HepG2 (cell line): ENCODE measurements at regions not wholly inside any gene's neighbourhood (a gene's known extent, or its start where the extent isn't known, plus 50 kb on each side); places are given as distances from the start of the nearest gene placed in this dataset.

Experiments used
- ATAC-seq: fragments of 200-7000 bp; cut with Tn5 transposase; 3 replicates; pipeline ENCODE4 v1.9.1; 2020; ENCODE audit warnings: mild to moderate bottlenecking, moderate library complexity
- BruUV-seq: library from RNA; stranded (reverse); fragments of 400-500 nt; replicated peaks from 2 replicates; lab custom pipeline; 2021; lab: Mats Ljungman, UMichigan
- CTCF ChIA-PET: fragments of 300-600 bp; formaldehyde crosslinking; extraction: SDS; loops from one replicate; lab custom pipeline; 2021; ENCODE audit warnings: low total read pairs, inconsistent platforms, low intra/inter-chr PET ratio; lab: Yijun Ruan, JAX
- POLR2A ChIA-PET: fragments of 350-600 bp; sonication (Branson Sonifier 250); formaldehyde crosslinking; loops from one replicate; lab custom pipeline; 2020; ENCODE audit warnings: antibody characterized with exemption, inconsistent platforms; lab: Yijun Ruan, JAX
- DNase-seq: peaks from one replicate; pipeline ENCODE4 v3.0.0-alpha.2; 2015; ENCODE audit warnings: low spot score
- FAIRE-seq: peaks from 3 replicates; lab custom pipeline; 2011; peaks lifted over from hg19 to GRCh38; lab: Jason Lieb, UNC
- H2AFZ ChIP-seq: one replicate; pipeline ENCODE4 v1.6.1; 2011; ENCODE audit warnings: low read length, inconsistent platforms
- H3K27ac ChIP-seq: fragments of 300-600 bp; 3 replicates; pipeline ENCODE4 v1.8.0; 2011; ENCODE audit warnings: mixed run types, mild to moderate bottlenecking, mixed read lengths, low read length, inconsistent platforms; ENCODE audit not compliant: insufficient read depth; ENCODE audit errors: extremely low read length
- H3K27me3 ChIP-seq, 2 experiments: fragments of 200-600 bp in 1 of 2; 2 replicates in 1 of 2; 3 replicates in 1 of 2; pipeline versions ENCODE4 v1.6.0 to v1.8.0; 2011; ENCODE audit warnings: low read length in 2 of 2, mild to moderate bottlenecking in 2 of 2, moderate library complexity in 2 of 2, inconsistent platforms in 1 of 2; ENCODE audit not compliant: insufficient read depth in 2 of 2, control insufficient read depth in 1 of 2
- H3K36me3 ChIP-seq, 2 experiments: fragments of 200-600 bp in 1 of 2; replicated peaks in 1 of 2; 2 replicates in 1 of 2; 3 replicates in 1 of 2; pipeline versions ENCODE4 v1.5.1 to v1.8.0; 2011; ENCODE audit warnings: low read length in 2 of 2, inconsistent platforms in 1 of 2; ENCODE audit not compliant: insufficient read depth in 2 of 2, control insufficient read depth in 1 of 2
- H3K4me1 ChIP-seq: 2 replicates; pipeline ENCODE4 v1.5.1; 2012; ENCODE audit warnings: low read length, inconsistent platforms; ENCODE audit not compliant: insufficient read depth
- H3K4me2 ChIP-seq: 2 replicates; pipeline ENCODE4 v1.6.0; 2011; ENCODE audit warnings: low read depth, low read length, inconsistent platforms
- H3K4me3 ChIP-seq, 3 experiments: fragments of 200-600 bp in 1 of 3; sonication (generic), shearing (Covaris generic) in 1 of 3; replicated peaks in 1 of 3; 2 replicates each; pipeline ENCODE4 v1.5.1; 2011 to 2016; ENCODE audit warnings: low read length in 3 of 3, inconsistent platforms in 2 of 3, low read depth in 2 of 3, mild to moderate bottlenecking in 2 of 3, control low read depth in 1 of 3, mixed read lengths in 1 of 3; ENCODE audit not compliant: insufficient read depth in 1 of 3
- H3K79me2 ChIP-seq: one replicate; pipeline ENCODE4 v1.6.1; 2011; ENCODE audit warnings: low read length, inconsistent platforms; ENCODE audit not compliant: insufficient read depth
- H3K9ac ChIP-seq: 2 replicates; pipeline ENCODE4 v1.6.0; 2011; ENCODE audit warnings: mild to moderate bottlenecking, low read depth, low read length, inconsistent platforms; ENCODE audit not compliant: insufficient read depth
- H3K9me3 ChIP-seq: 2 replicates; pipeline ENCODE4 v1.5.1; 2012; ENCODE audit warnings: mild to moderate bottlenecking, low read length
- H4K20me1 ChIP-seq: 2 replicates; pipeline ENCODE4 v1.6.0; 2011; ENCODE audit warnings: inconsistent platforms, mild to moderate bottlenecking, low read length, moderate library complexity; ENCODE audit not compliant: insufficient read depth
- ARNT2 ChIP-seq: sonication (generic); formaldehyde crosslinking; IDR thresholded peaks from 2 replicates; pipeline ENCODE4 v1.8.0; 2022; ENCODE audit warnings: mild to moderate bottlenecking, low read depth, missing genetic modification reagents, moderate library complexity
- BRD4 ChIP-seq: sonication (generic); formaldehyde crosslinking; IDR thresholded peaks from 2 replicates; pipeline ENCODE4 v1.4.0; 2020; ENCODE audit warnings: missing genetic modification reagents
- DMTF1 ChIP-seq: sonication (generic); formaldehyde crosslinking; IDR thresholded peaks from 2 replicates; pipeline ENCODE4 v1.4.0; 2020; ENCODE audit warnings: mild to moderate bottlenecking, missing genetic modification reagents
- JUNB ChIP-seq: sonication (generic); formaldehyde crosslinking; IDR thresholded peaks from 2 replicates; pipeline ENCODE4 v1.8.0; 2022; ENCODE audit warnings: missing genetic modification reagents, mild to moderate bottlenecking, borderline replicate concordance
- KDM5A ChIP-seq: fragments of 200-600 bp; sonication (generic); IDR thresholded peaks from 2 replicates; pipeline ENCODE4 v1.7.0; 2018; ENCODE audit warnings: antibody characterized with exemption, mild to moderate bottlenecking, low read length, borderline replicate concordance
- MBNL3 ChIP-seq: fragments of 250-450 bp; sonication (Bioruptor Pico); conservative IDR thresholded peaks from 2 replicates; pipeline ENCODE4 v1.8.0; 2022; ENCODE audit warnings: mild to moderate bottlenecking, inconsistent platforms
- NKX3-1 ChIP-seq: sonication (generic); formaldehyde crosslinking; IDR thresholded peaks from 2 replicates; pipeline ENCODE4 v1.5.0; 2020; ENCODE audit warnings: missing genetic modification reagents
- REPIN1 ChIP-seq: sonication (generic); formaldehyde crosslinking; IDR thresholded peaks from 2 replicates; pipeline ENCODE4 v1.8.0; 2022; ENCODE audit warnings: missing genetic modification reagents, low read depth, mild to moderate bottlenecking, borderline replicate concordance
- SETDB1 ChIP-seq: sonication (generic); formaldehyde crosslinking; IDR thresholded peaks from 2 replicates; pipeline ENCODE4 v1.5.1; 2020; ENCODE audit warnings: missing genetic modification reagents, mild to moderate bottlenecking, borderline replicate concordance
- ZMYM3 ChIP-seq: sonication (generic); formaldehyde crosslinking; IDR thresholded peaks from 2 replicates; pipeline ENCODE4 v1.5.1; 2020; ENCODE audit warnings: mild to moderate bottlenecking, missing genetic modification reagents
- ZNF563 ChIP-seq: sonication (generic); formaldehyde crosslinking; IDR thresholded peaks from 2 replicates; pipeline ENCODE4 v1.8.0; 2022; ENCODE audit warnings: mild to moderate bottlenecking, moderate library complexity, missing genetic modification reagents
- ZNF713 ChIP-seq: sonication (generic); formaldehyde crosslinking; IDR thresholded peaks from 2 replicates; pipeline ENCODE4 v1.4.0; 2020; ENCODE audit warnings: mild to moderate bottlenecking, missing genetic modification reagents
- WGBS: methylation state at CpG from one replicate; pipeline ENCODE4 v1.1.6; 2017; ENCODE audit warnings: low lambda C conversion rate; 5-methylcytosine and 5-hydroxymethylcytosine counted together
- in situ Hi-C: cut with HindIII; loops from 2 replicates; pipeline ENCODE4 v1.10.0; 2017; ENCODE audit warnings: low pct_unique_long_range_greater_than_20kb; ENCODE audit not compliant: extremely low pct_ligation_motif_present
- intact Hi-C: fragments of 100-400 bp; cut with micrococcal nuclease; formaldehyde crosslinking; loops from one replicate; pipeline ENCODE4 v1.10.0; 2022; ENCODE audit not compliant: unreplicated experiment

- CTCF ChIA-PET, result no interaction called here
- ATAC-seq, result no peak
- 11% methylated on average over 19 of the region's 20 CpGs for WGBS
- DNase-seq, result no peak
- no peaks in the 10 kb centered on the region for H3K4me1 ChIP-seq
- no peak overlapping the region for H3K27ac ChIP-seq
- H3K9me3 ChIP-seq, result no peaks in the 10 kb centered on the region
- no peaks in the 10 kb centered on the region for H3K79me2 ChIP-seq
- no peak overlapping the region for H3K4me2 ChIP-seq
- no peak overlapping the region for H3K4me3 ChIP-seq
- in situ Hi-C loops, result no loop called here
- no peak overlapping the region for H3K9ac ChIP-seq
- TF ChIP-seq REPIN1 (CRISPR knock-in tag) (no peak), ZNF563 (CRISPR knock-in tag) (no peak), BRD4 (CRISPR knock-in tag) (no peak), NKX3-1 (CRISPR knock-in tag) (no peak), ZMYM3 (no peak), ARNT2 (no peak), SETDB1 (CRISPR knock-in tag) (no peak), KDM5A (no peak), MBNL3 (no peak), ZNF713 (no peak), DMTF1 (CRISPR knock-in tag) (no peak), JUNB (CRISPR knock-in tag) (no peak)
- TF ChIP-seq, all 625 proteins: peak for 0
- no TSS peak for BruUV-seq
- no peak for FAIRE-seq
- H2AFZ ChIP-seq, result no peak overlapping the region
- H4K20me1 ChIP-seq, result no peaks in the 10 kb centered on the region
- H3K36me3 ChIP-seq, result no peaks in the 10 kb centered on the region
- intact Hi-C loops, result no loop called here
- H3K27me3 ChIP-seq, result peaks cover 6 to 43% of the 10 kb centered on the region in 2 experiments; a peak in 4 of 5 replicates
- POLR2A ChIA-PET, result no interaction called here
These were observed 80.1 kb downstream of the UBIAD1 start for GRCh38 chr1:11352816-11353799.
